Liver (tissue), 7 donors: ENCODE measurements at regions not wholly inside any gene's neighbourhood (a gene's known extent, or its start where the extent isn't known, plus 50 kb on each side); places are given as distances from the start of the nearest gene placed in this dataset.

Source experiments
- DNase-seq: peaks from one replicate; pipeline ENCODE4 v3.0.0-alpha.2; 2017; ENCODE audit warnings: low spot score
- H3K27ac ChIP-seq, 2 donors: one replicate each; pipeline ENCODE4 v1.7.0; 2013; ENCODE audit warnings: inconsistent platforms in 2 of 2, low read length in 2 of 2, control low read depth in 1 of 2, low read depth in 1 of 2, mild to moderate bottlenecking in 1 of 2
- H3K27me3 ChIP-seq, 4 donors: one replicate each; pipeline versions ENCODE4 v1.6.1 to v1.7.0; 2013; ENCODE audit warnings: low read length in 3 of 4, inconsistent platforms in 1 of 4, mild to moderate bottlenecking in 1 of 4, moderate library complexity in 1 of 4; ENCODE audit not compliant: control insufficient read depth in 4 of 4, insufficient read depth in 4 of 4
- H3K36me3 ChIP-seq, 4 donors: one replicate each; pipeline versions ENCODE4 v1.6.1 to v1.7.0; 2013; ENCODE audit warnings: low read length in 3 of 4, mild to moderate bottlenecking in 3 of 4, low read depth in 1 of 4, moderate library complexity in 1 of 4; ENCODE audit not compliant: control insufficient read depth in 4 of 4, insufficient read depth in 3 of 4
- H3K4me1 ChIP-seq, 4 donors: one replicate each; pipeline versions ENCODE4 v1.6.1 to v1.7.0; 2013; ENCODE audit warnings: low read length in 3 of 4, mild to moderate bottlenecking in 3 of 4, moderate library complexity in 1 of 4; ENCODE audit not compliant: control insufficient read depth in 4 of 4, insufficient read depth in 4 of 4
- H3K4me3 ChIP-seq, 3 donors: one replicate each; pipeline versions ENCODE4 v1.6.1 to v1.7.0; 2013; ENCODE audit warnings: low read length in 3 of 3, control low read depth in 1 of 3, low read depth in 1 of 3, mild to moderate bottlenecking in 1 of 3
- H3K9ac ChIP-seq, 2 donors: one replicate each; pipeline ENCODE4 v1.7.0; 2013; ENCODE audit warnings: low read length in 2 of 2, mild to moderate bottlenecking in 2 of 2, moderate library complexity in 2 of 2, control low read depth in 1 of 2, low read depth in 1 of 2
- H3K9me3 ChIP-seq, 4 donors: one replicate each; pipeline versions ENCODE4 v1.6.1 to v1.7.0; 2013; ENCODE audit warnings: low read length in 3 of 4; ENCODE audit not compliant: control insufficient read depth in 4 of 4
- EGR1 ChIP-seq, 2 donors: IDR thresholded peaks; 2 replicates each; pipeline ENCODE4 v1.6.1; 2016 to 2018; ENCODE audit warnings: antibody characterized with exemption in 2 of 2, low read depth in 2 of 2
- FOXA1 ChIP-seq: IDR thresholded peaks from 2 replicates; pipeline ENCODE4 v1.6.1; 2016; ENCODE audit warnings: antibody characterized with exemption
- GABPA ChIP-seq, 2 donors: IDR thresholded peaks in 1 of 2; conservative IDR thresholded peaks in 1 of 2; 2 replicates each; pipeline ENCODE4 v1.6.1; 2016; ENCODE audit warnings: antibody characterized with exemption in 2 of 2, mild to moderate bottlenecking in 1 of 2, moderate library complexity in 1 of 2
- HNF4A ChIP-seq, 2 donors: conservative IDR thresholded peaks; 2 replicates each; pipeline ENCODE4 v1.6.1; 2016; ENCODE audit warnings: antibody characterized with exemption in 2 of 2, mild to moderate bottlenecking in 2 of 2
- HNF4G ChIP-seq: IDR thresholded peaks from 2 replicates; pipeline ENCODE4 v1.6.1; 2016; ENCODE audit warnings: antibody characterized with exemption
- JUND ChIP-seq, 2 donors: IDR thresholded peaks; 2 replicates each; pipeline ENCODE4 v1.6.1; 2016; ENCODE audit warnings: antibody characterized with exemption in 2 of 2
- NR2F2 ChIP-seq: IDR thresholded peaks from 2 replicates; pipeline ENCODE4 v1.6.1; 2016; ENCODE audit warnings: antibody characterized with exemption
- RAD21 ChIP-seq, 2 donors: IDR thresholded peaks; 2 replicates each; pipeline ENCODE4 v1.6.1; 2016; ENCODE audit warnings: antibody characterized with exemption in 2 of 2, mild to moderate bottlenecking in 2 of 2
- SP1 ChIP-seq: IDR thresholded peaks from 2 replicates; pipeline ENCODE4 v1.6.1; 2018; ENCODE audit warnings: antibody characterized with exemption, mild to moderate bottlenecking
- YY1 ChIP-seq: IDR thresholded peaks from 2 replicates; pipeline ENCODE4 v1.6.1; 2016; ENCODE audit warnings: antibody characterized with exemption, mild to moderate bottlenecking
- ZBTB33 ChIP-seq: IDR thresholded peaks from 2 replicates; pipeline ENCODE4 v1.6.1; 2016; ENCODE audit warnings: antibody characterized with exemption
- WGBS: extraction: QIAGEN DNeasy Blood & Tissue Kit; methylation state at CpG from one replicate; pipeline ENCODE4 v1.1.7; 2013; 5-methylcytosine and 5-hydroxymethylcytosine counted together
- donor health status: healthy.
- donor health status: healthy.
- donor health status: healthy.
- donor health status: healthy.

- Histone ChIP-seq H3K27ac (no peak overlapping the region), H3K4me3 (no peak overlapping the region), H3K9me3 (peaks cover 0 to 1% (median 0%) of the 10 kb centered on the region in 4 donors), H3K27me3 (peaks cover 0 to 5% (median 0%) of the 10 kb centered on the region in 4 donors), H3K4me1 (no peaks in the 10 kb centered on the region), H3K9ac (no peak overlapping the region), H3K36me3 (no peaks in the 10 kb centered on the region)
- 93% methylated on average over 2 of the region's 2 CpGs for whole genome bisulfite sequencing
- DNase-seq, result no peak
- no peak for TF ChIP-seq EGR1 (IDR thresholded peaks at IDR 0.05; ENCODE audit: low read depth in 2 of 2)
- no peak for TF ChIP-seq HNF4G
- no peak for TF ChIP-seq SP1
- no peak for TF ChIP-seq GABPA (IDR thresholded peaks at IDR 0.05 in 1 of 2, conservative IDR thresholded peaks at IDR 0.05 in 1 of 2)
- TF ChIP-seq YY1, result no peak
- no peak for TF ChIP-seq HNF4A (conservative IDR thresholded peaks at IDR 0.05)
- TF ChIP-seq JUND (IDR thresholded peaks at IDR 0.05), result no peak
- no peak for TF ChIP-seq NR2F2
- no peak for TF ChIP-seq FOXA1
Measured at GRCh38 chr2:160582081-160582480, 88.5 kb upstream of the RBMS1 start.

GRCh38 chr2:160582490-160583145 lies 89.0 kb upstream of the RBMS1 start:
- no peak for DNase-seq
- Histone ChIP-seq H3K27ac (no peak overlapping the region), H3K36me3 (no peaks in the 10 kb centered on the region), H3K4me3 (no peak overlapping the region), H3K9me3 (peaks cover 0 to 1% (median 0%) of the 10 kb centered on the region in 4 donors), H3K9ac (no peak overlapping the region), H3K27me3 (peaks cover 0 to 5% (median 0%) of the 10 kb centered on the region in 4 donors), H3K4me1 (no peaks in the 10 kb centered on the region)
- WGBS, result 81% methylated on average over 3 of the region's 3 CpGs
- TF ChIP-seq GABPA (IDR thresholded peaks at IDR 0.05 in 1 of 2, conservative IDR thresholded peaks at IDR 0.05 in 1 of 2) (no peak), NR2F2 (no peak), RAD21 (IDR thresholded peaks at IDR 0.05) (no peak), SP1 (no peak)

- DNase-seq, result no peak
- Histone ChIP-seq H3K4me1 (no peaks in the 10 kb centered on the region), H3K4me3 (no peak overlapping the region)
Measured at GRCh38 chr2:160583146-160583535, 89.5 kb upstream of the RBMS1 start.

More at GRCh38 chr2:160583146-160583535, 89.5 kb upstream of the RBMS1 start:
- H3K9me3 ChIP-seq, result no peaks in the 10 kb centered on the region
- 58% methylated on average over 1 of the region's 1 CpG for WGBS
- H3K9ac ChIP-seq, result no peak overlapping the region
- peaks cover 0 to 5% (median 0%) of the 10 kb centered on the region in 4 donors for H3K27me3 ChIP-seq
- no peaks in the 10 kb centered on the region for H3K36me3 ChIP-seq
- no peak overlapping the region for H3K27ac ChIP-seq
- TF ChIP-seq JUND (IDR thresholded peaks at IDR 0.05) (no peak), SP1 (no peak), NR2F2 (no peak), EGR1 (IDR thresholded peaks at IDR 0.05; ENCODE audit: low read depth in 2 of 2) (no peak), ZBTB33 (no peak), GABPA (IDR thresholded peaks at IDR 0.05 in 1 of 2, conservative IDR thresholded peaks at IDR 0.05 in 1 of 2) (no peak)
